ENCODE measurements at regions not wholly inside any gene's neighbourhood (a gene's known extent, or its start where the extent isn't known, plus 50 kb on each side); places are given as distances from the start of the nearest gene placed in this dataset.

- Mint-ChIP-seq H3K4me3 (no peak overlapping the region), H3K4me1 (peaks cover 24% of the 10 kb centered on the region), H3K36me3 (ENCODE audit: low read depth) (no peaks in the 10 kb centered on the region), H3K27ac (no peak overlapping the region), H3K9me3 (peaks cover 1% of the 10 kb centered on the region), H3K27me3 (ENCODE audit: low read depth) (no peaks in the 10 kb centered on the region)
- TF ChIP-seq CTCF (IDR thresholded peaks at IDR 0.05; ENCODE audit: unreplicated experiment in 3 of 3), result no peak
Observed at GRCh38 chr9:80945436-80945835, 743.9 kb downstream of the TLE1 start.

- H3K4me1 Mint-ChIP-seq, result peaks cover 4% of the 10 kb centered on the region
- no peaks in the 10 kb centered on the region for H3K27me3 Mint-ChIP-seq (ENCODE audit: low read depth)
- no peak for TF ChIP-seq CTCF (IDR thresholded peaks at IDR 0.05; ENCODE audit: unreplicated experiment in 3 of 3)
- H3K4me3 Mint-ChIP-seq, result no peak overlapping the region
- H3K9me3 Mint-ChIP-seq, result peaks cover 2% of the 10 kb centered on the region
- no peak overlapping the region for H3K27ac Mint-ChIP-seq
- H3K36me3 Mint-ChIP-seq (ENCODE audit: low read depth), result no peaks in the 10 kb centered on the region
Observed at GRCh38 chr9:80937645-80938044, 751.7 kb downstream of the TLE1 start.

- no peaks in the 10 kb centered on the region for H3K9me3 Mint-ChIP-seq
- H3K36me3 Mint-ChIP-seq (ENCODE audit: low read depth), result no peaks in the 10 kb centered on the region
- no peak for TF ChIP-seq CTCF (IDR thresholded peaks at IDR 0.05; ENCODE audit: unreplicated experiment in 3 of 3)
- H3K4me3 Mint-ChIP-seq, result no peak overlapping the region
- H3K4me1 Mint-ChIP-seq, result peaks cover 4% of the 10 kb centered on the region
- H3K27ac Mint-ChIP-seq, result no peak overlapping the region
- no peaks in the 10 kb centered on the region for H3K27me3 Mint-ChIP-seq (ENCODE audit: low read depth)
Observed at GRCh38 chr9:80934095-80934494, 755.3 kb downstream of the TLE1 start.

GRCh38 chr9:80932947-80933780 lies 756.2 kb downstream of the TLE1 start:
- no peaks in the 10 kb centered on the region for H3K27me3 Mint-ChIP-seq (ENCODE audit: low read depth)
- H3K4me3 Mint-ChIP-seq, result no peak overlapping the region
- no peaks in the 10 kb centered on the region for H3K36me3 Mint-ChIP-seq (ENCODE audit: low read depth)
- TF ChIP-seq CTCF (IDR thresholded peaks at IDR 0.05; ENCODE audit: unreplicated experiment in 3 of 3), result no peak
- peaks cover 4% of the 10 kb centered on the region for H3K4me1 Mint-ChIP-seq
- no peak overlapping the region for H3K27ac Mint-ChIP-seq
- peaks cover 5% of the 10 kb centered on the region for H3K9me3 Mint-ChIP-seq

GRCh38 chr9:80932181-80932580 lies 757.2 kb downstream of the TLE1 start:
- no peak for TF ChIP-seq CTCF (IDR thresholded peaks at IDR 0.05; ENCODE audit: unreplicated experiment in 3 of 3)
- Mint-ChIP-seq H3K36me3 (ENCODE audit: low read depth) (no peaks in the 10 kb centered on the region), H3K4me1 (peaks cover 4% of the 10 kb centered on the region), H3K27ac (peak overlapping the region in 1 of 3 experiments; percentile 4), H3K27me3 (ENCODE audit: low read depth) (no peaks in the 10 kb centered on the region), H3K9me3 (peaks cover 6% of the 10 kb centered on the region), H3K4me3 (no peak overlapping the region)

- no peak overlapping the region for H3K27ac Mint-ChIP-seq
- no peak overlapping the region for H3K4me3 Mint-ChIP-seq
- peaks cover 9% of the 10 kb centered on the region for H3K9me3 Mint-ChIP-seq
- TF ChIP-seq CTCF (IDR thresholded peaks at IDR 0.05; ENCODE audit: unreplicated experiment in 3 of 3), result no peak
- H3K27me3 Mint-ChIP-seq (ENCODE audit: low read depth), result no peaks in the 10 kb centered on the region
- peaks cover 4% of the 10 kb centered on the region for H3K4me1 Mint-ChIP-seq
- no peaks in the 10 kb centered on the region for H3K36me3 Mint-ChIP-seq (ENCODE audit: low read depth)
Observed at GRCh38 chr9:80931163-80931562, 758.2 kb downstream of the TLE1 start.
